GM19025 (cell line): ENCODE measurements at regions not wholly inside any gene's neighbourhood (a gene's known extent, or its start where the extent isn't known, plus 50 kb on each side); places are given as distances from the start of the nearest gene placed in this dataset.

ENCODE experiments used
- ATAC-seq: cut with Tn5 transposase; IDR thresholded peaks from one replicate; pipeline ENCODE4 v1.9.1; 2021; ENCODE audit warnings: mild to moderate bottlenecking, low read depth, moderate library complexity; ENCODE audit not compliant: unreplicated experiment

- no peak for ATAC-seq
Measured at GRCh38 chr21:35266546-35266945, 217.4 kb upstream of the RUNX1 start.

GRCh38 chr21:35265170-35265877 is 216.2 kb upstream of the RUNX1 start:
- ATAC-seq = no peak

GRCh38 chr21:35259457-35259856 is 210.4 kb upstream of the RUNX1 start:
- no peak for ATAC-seq

GRCh38 chr21:35258521-35258920 is 209.4 kb upstream of the RUNX1 start:
- no peak for ATAC-seq

GRCh38 chr21:35257413-35257812 is 208.3 kb upstream of the RUNX1 start:
- ATAC-seq = no peak

- ATAC-seq = no peak
Measured at GRCh38 chr21:35256468-35256988, 207.4 kb upstream of the RUNX1 start.

- no peak for ATAC-seq
Measured at GRCh38 chr21:35254765-35255138, 205.7 kb upstream of the RUNX1 start.

- ATAC-seq = no peak
Measured at GRCh38 chr21:35254006-35254764, 205.1 kb upstream of the RUNX1 start.

GRCh38 chr21:35252831-35253230 is 203.7 kb upstream of the RUNX1 start:
- ATAC-seq = no peak

GRCh38 chr21:35249636-35250035 is 200.5 kb upstream of the RUNX1 start:
- no peak for ATAC-seq

GRCh38 chr21:35245879-35246278 is 196.8 kb upstream of the RUNX1 start:
- ATAC-seq = no peak

- ATAC-seq = no peak
Measured at GRCh38 chr21:35244514-35244913, 195.4 kb upstream of the RUNX1 start.

GRCh38 chr21:35243171-35243570 is 194.1 kb upstream of the RUNX1 start:
- ATAC-seq = no peak

GRCh38 chr21:35239811-35240219 is 190.7 kb upstream of the RUNX1 start:
- ATAC-seq = no peak

GRCh38 chr21:35238119-35238518 is 189.0 kb upstream of the RUNX1 start:
- ATAC-seq = no peak

- no peak for ATAC-seq
Measured at GRCh38 chr21:35237287-35237686, 188.2 kb upstream of the RUNX1 start.

GRCh38 chr21:35236090-35236489 is 187.0 kb upstream of the RUNX1 start:
- no peak for ATAC-seq

- no peak for ATAC-seq
Measured at GRCh38 chr21:35234725-35235124, 185.6 kb upstream of the RUNX1 start.

- no peak for ATAC-seq
Measured at GRCh38 chr21:35233756-35234155, 184.7 kb upstream of the RUNX1 start.

GRCh38 chr21:35232545-35233176 is 183.6 kb upstream of the RUNX1 start:
- no peak for ATAC-seq

- ATAC-seq = no peak
Measured at GRCh38 chr21:35231090-35231489, 182.0 kb upstream of the RUNX1 start.
